VCaP (cell line): ENCODE measurements at regions not wholly inside any gene's neighbourhood (a gene's known extent, or its start where the extent isn't known, plus 50 kb on each side); places are given as distances from the start of the nearest gene placed in this dataset.

ENCODE experiments used
- H3K27ac ChIP-seq: fragments of 450-650 bp; 2 replicates; pipeline ENCODE4 v1.5.1; 2017
- CTCF ChIP-seq: fragments of 450-650 bp; conservative IDR thresholded peaks from 2 replicates; pipeline ENCODE4 v1.5.1; 2017; ENCODE audit warnings: mild to moderate bottlenecking, moderate library complexity

GRCh38 chr2:58535182-58535581 is 294.1 kb upstream of the FANCL start:
- H3K27ac ChIP-seq, result no peak overlapping the region
- no peak for TF ChIP-seq CTCF

- TF ChIP-seq CTCF, result no peak
- no peak overlapping the region for H3K27ac ChIP-seq
Observed at GRCh38 chr2:58533376-58533775, 292.3 kb upstream of the FANCL start.

GRCh38 chr2:58532641-58533040 is 291.5 kb upstream of the FANCL start:
- H3K27ac ChIP-seq, result no peak overlapping the region
- no peak for TF ChIP-seq CTCF

GRCh38 chr2:58527647-58528046 is 286.5 kb upstream of the FANCL start:
- no peak for TF ChIP-seq CTCF
- no peak overlapping the region for H3K27ac ChIP-seq

GRCh38 chr2:58521803-58522554 is 280.9 kb upstream of the FANCL start:
- no peak for TF ChIP-seq CTCF
- no peak overlapping the region for H3K27ac ChIP-seq

- TF ChIP-seq CTCF, result no peak
- no peak overlapping the region for H3K27ac ChIP-seq
Observed at GRCh38 chr2:58520903-58521302, 279.8 kb upstream of the FANCL start.

GRCh38 chr2:58517881-58518280 is 276.8 kb upstream of the FANCL start:
- no peak for TF ChIP-seq CTCF

More at GRCh38 chr2:58517881-58518280, 276.8 kb upstream of the FANCL start:
- no peak overlapping the region for H3K27ac ChIP-seq
